ENCODE measurements at regions not wholly inside any gene's neighbourhood (a gene's known extent, or its start where the extent isn't known, plus 50 kb on each side); places are given as distances from the start of the nearest gene placed in this dataset.

DNA sequence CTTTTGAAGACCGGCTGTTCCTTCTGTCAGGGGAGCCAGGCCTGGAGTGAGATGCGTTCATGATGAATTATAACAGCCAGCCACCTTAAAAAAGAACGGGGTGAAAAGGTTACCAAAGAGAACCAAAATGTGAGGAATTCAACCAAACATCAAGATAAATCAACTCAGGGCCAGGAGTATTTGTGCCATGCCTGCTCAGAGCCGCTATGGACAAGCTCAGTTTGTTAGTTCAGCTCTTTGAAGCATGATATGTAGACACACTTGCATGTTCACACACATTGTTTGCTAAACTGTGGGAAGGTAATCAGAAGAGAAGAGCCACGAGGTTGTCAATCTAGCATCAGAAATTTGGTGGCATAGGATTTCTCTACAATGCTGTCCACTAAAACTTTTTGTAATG, 367.4 kb upstream of the TBX3 start:
- no peaks in the 10 kb centered on the region for H3K9me3 Mint-ChIP-seq
- no peak overlapping the region for H3K27ac Mint-ChIP-seq
- no peaks in the 10 kb centered on the region for H3K4me1 Mint-ChIP-seq (ENCODE audit: low read depth)
- H3K36me3 Mint-ChIP-seq (ENCODE audit: low read depth): no peaks in the 10 kb centered on the region
- intact Hi-C loops (cut with micrococcal nuclease): no loop called here
- H3K27me3 Mint-ChIP-seq: no peaks in the 10 kb centered on the region
- H3K4me3 Mint-ChIP-seq: no peak overlapping the region

DNA sequence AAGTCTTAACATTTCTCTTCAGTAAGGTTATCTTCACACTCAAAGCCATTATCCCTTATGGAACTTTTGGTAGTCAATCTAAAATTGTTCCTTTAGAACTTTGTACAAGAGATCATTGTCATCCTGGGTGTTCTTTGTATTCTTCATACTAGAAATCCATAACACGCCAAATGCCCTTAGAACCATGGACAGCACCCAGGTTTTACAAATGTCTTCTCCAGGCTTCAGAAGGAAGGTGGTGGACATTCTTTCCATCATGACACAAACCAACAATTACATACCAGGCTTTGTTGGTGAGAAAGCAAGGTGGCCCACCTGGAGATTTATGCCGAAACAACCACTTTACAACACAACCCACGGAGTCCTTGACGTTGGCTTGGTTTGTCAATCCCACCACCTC, 365.6 kb upstream of the TBX3 start:
- Mint-ChIP-seq H3K9me3 (no peaks in the 10 kb centered on the region), H3K27me3 (no peaks in the 10 kb centered on the region), H3K27ac (no peak overlapping the region), H3K4me1 (ENCODE audit: low read depth) (no peaks in the 10 kb centered on the region), H3K4me3 (no peak overlapping the region), H3K36me3 (ENCODE audit: low read depth) (no peaks in the 10 kb centered on the region)
- intact Hi-C loops (cut with micrococcal nuclease): no loop called here

DNA sequence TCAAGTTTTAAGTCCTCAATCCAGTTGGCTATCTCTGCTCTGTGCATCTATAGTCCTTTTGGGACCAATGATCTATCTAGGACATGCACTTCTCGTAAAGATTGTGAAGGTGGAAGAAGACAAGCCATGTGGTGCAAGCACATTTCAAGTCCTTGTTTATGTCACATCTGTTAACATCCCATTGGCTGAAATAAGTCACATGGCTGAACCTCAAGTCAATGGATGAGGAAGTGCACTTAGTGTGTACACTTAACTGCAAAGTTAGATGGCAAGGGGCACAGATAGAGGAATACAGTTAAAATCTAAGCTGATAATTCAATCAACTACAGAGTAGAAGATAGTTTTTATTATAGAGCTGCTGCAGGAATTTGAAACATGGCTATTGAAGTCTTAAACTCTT, 362.8 kb upstream of the TBX3 start:
- no peaks in the 10 kb centered on the region for H3K4me1 Mint-ChIP-seq (ENCODE audit: low read depth)
- intact Hi-C loops (cut with micrococcal nuclease): no loop called here

DNA sequence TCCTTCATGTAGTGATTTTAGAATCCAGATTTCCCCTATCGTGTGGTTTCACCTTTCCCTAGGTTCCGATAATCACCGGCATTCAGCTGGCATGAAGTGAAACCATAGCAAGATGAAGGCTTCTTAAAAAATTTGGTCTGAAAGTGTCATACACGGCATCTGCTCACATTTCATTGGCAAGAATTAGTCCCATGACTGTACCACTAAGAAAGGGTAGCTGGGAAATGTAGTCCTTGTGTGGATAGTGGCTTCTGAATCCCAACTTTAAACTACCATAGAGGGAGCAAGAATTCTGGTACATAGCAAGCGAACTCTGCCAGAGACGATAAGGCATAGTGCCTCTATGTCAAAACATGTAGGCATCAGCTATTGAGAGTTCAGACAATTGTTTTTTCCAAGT, 360.1 kb upstream of the TBX3 start:
- Mint-ChIP-seq H3K27me3 (no peaks in the 10 kb centered on the region), H3K4me1 (ENCODE audit: low read depth) (no peaks in the 10 kb centered on the region), H3K36me3 (ENCODE audit: low read depth) (no peaks in the 10 kb centered on the region), H3K27ac (no peak overlapping the region), H3K4me3 (no peak overlapping the region), H3K9me3 (no peaks in the 10 kb centered on the region)
- intact Hi-C loops (cut with micrococcal nuclease): no loop called here

More for the DNA sequence above, 362.8 kb upstream of the TBX3 start:
- no peak overlapping the region for H3K4me3 Mint-ChIP-seq
- no peak overlapping the region for H3K27ac Mint-ChIP-seq
- H3K27me3 Mint-ChIP-seq: no peaks in the 10 kb centered on the region
- no peaks in the 10 kb centered on the region for H3K36me3 Mint-ChIP-seq (ENCODE audit: low read depth)
- H3K9me3 Mint-ChIP-seq: no peaks in the 10 kb centered on the region

DNA sequence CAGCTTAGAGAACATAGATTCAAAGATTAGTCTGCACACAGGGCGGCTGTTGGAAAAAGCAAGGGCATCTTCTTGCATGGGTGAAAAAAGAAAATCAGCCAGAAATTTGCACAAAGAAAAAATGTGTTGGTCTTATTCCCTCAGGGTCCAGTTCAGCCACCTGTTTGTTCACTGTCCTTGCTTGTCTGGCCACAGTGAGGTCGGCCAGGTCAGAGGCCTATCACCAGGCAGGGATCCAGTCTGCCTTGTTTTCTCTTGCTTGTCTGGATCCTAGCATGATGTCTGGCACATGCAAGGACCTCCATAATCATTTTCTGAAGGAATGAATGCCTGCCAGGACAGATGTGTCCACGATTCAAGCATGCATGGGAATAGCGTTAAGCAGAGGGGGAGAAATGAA, 359.1 kb upstream of the TBX3 start:
- intact Hi-C loops (cut with micrococcal nuclease): no loop called here
- Mint-ChIP-seq H3K4me1 (ENCODE audit: low read depth) (no peaks in the 10 kb centered on the region), H3K4me3 (no peak overlapping the region), H3K36me3 (ENCODE audit: low read depth) (no peaks in the 10 kb centered on the region), H3K9me3 (no peaks in the 10 kb centered on the region), H3K27ac (no peak overlapping the region), H3K27me3 (no peaks in the 10 kb centered on the region)

DNA sequence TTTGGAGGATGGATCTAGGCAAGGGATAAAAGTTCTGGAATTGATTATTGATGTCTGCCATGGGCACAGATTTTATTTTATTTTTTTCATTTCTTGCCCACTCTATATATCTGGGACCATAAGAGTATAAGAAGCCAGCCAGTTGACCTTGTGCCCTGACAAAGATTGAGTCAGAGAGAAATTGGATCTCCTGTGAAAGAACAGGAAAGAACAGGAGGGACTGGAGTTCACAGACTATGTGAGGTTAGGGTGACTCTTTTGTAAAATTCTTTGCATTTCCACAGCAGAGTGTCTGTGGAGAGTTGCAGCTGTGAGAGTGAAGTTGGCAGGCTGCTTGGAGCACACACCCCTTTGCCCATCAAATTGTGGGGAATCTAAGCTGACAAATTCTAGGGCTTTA, 358.4 kb upstream of the TBX3 start:
- intact Hi-C loops (cut with micrococcal nuclease): no loop called here
- H3K4me3 Mint-ChIP-seq: no peak overlapping the region
- no peaks in the 10 kb centered on the region for H3K4me1 Mint-ChIP-seq (ENCODE audit: low read depth)
- no peak overlapping the region for H3K27ac Mint-ChIP-seq
- H3K9me3 Mint-ChIP-seq: no peaks in the 10 kb centered on the region
- H3K27me3 Mint-ChIP-seq: no peaks in the 10 kb centered on the region
- no peaks in the 10 kb centered on the region for H3K36me3 Mint-ChIP-seq (ENCODE audit: low read depth)

DNA sequence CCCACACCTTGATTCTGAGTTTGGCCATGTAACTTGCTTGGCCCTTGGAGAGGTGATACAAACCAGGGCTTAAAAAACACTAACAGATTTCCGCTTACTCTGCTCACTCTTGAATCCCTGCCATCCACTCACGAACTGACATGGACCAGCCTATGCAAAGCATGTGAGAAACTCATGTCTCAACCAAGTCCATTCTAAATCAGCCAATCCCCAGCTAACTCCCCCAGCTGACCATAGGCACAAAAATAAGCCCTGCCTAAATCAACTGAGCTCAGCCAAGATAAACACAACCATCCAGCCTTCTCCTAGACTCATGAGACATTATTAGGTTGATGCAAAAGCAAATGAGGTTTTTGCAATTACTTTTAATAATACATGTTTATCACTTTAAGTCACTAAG, 353.9 kb upstream of the TBX3 start:
- H3K27ac Mint-ChIP-seq: no peak overlapping the region
- H3K27me3 Mint-ChIP-seq: no peaks in the 10 kb centered on the region
- no peak overlapping the region for H3K4me3 Mint-ChIP-seq
- H3K9me3 Mint-ChIP-seq: no peaks in the 10 kb centered on the region
- intact Hi-C loops (cut with micrococcal nuclease): no loop called here
- H3K4me1 Mint-ChIP-seq (ENCODE audit: low read depth): no peaks in the 10 kb centered on the region
- H3K36me3 Mint-ChIP-seq (ENCODE audit: low read depth): no peaks in the 10 kb centered on the region

DNA sequence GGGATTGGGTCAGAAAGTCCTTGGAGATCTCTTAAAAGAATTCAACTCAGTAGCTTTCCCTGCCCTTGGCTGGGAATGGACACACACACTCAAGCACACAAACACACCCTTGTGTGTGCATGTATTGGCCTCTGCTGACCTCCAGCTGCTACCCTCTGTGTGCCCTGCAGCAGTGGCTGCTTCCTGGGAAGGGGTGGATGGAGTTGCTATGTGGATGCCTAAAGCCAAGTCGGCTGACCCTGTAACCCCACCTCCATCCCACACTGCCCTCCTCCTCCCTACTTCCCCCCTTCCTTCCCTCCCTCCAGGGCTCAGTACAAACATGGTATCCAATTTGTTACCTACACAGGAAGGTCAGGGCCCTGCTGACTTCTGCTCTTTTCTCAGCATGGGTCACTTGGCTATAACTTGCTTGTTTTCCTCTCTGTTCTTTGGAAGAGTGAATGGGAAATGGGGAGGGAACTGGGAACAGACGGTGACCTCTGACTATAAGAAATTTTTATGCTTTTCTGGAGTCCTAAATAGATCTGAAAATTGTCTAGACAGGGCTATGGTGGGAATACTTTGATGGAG, 351.6 kb upstream of the TBX3 start:
- H3K4me1 Mint-ChIP-seq (ENCODE audit: low read depth): no peaks in the 10 kb centered on the region
- intact Hi-C loops (cut with micrococcal nuclease): no loop called here
- no peaks in the 10 kb centered on the region for H3K36me3 Mint-ChIP-seq (ENCODE audit: low read depth)
- H3K9me3 Mint-ChIP-seq: no peaks in the 10 kb centered on the region
- H3K4me3 Mint-ChIP-seq: no peak overlapping the region
- H3K27ac Mint-ChIP-seq: no peak overlapping the region
- no peaks in the 10 kb centered on the region for H3K27me3 Mint-ChIP-seq

DNA sequence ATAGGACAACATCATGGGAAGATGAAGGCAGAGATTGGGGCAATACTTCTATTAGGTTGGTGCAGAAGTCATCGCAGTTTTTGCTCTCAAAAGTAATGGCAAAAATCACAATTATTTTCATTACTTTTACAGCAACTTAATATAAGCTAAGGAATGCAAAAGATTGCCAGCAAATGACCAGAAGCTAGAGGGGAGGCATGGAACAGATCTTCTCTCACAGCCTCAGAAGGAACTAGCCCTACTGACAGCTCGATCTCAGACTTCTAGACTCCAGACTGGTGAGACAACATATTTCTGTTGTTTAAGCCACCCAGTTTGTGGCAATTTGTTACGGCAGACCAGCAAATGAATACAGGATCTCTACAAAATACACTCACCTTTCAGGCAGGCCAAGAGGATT, 348.5 kb upstream of the TBX3 start:
- no peak overlapping the region for H3K27ac Mint-ChIP-seq
- no peaks in the 10 kb centered on the region for H3K27me3 Mint-ChIP-seq
- no peaks in the 10 kb centered on the region for H3K9me3 Mint-ChIP-seq
- no peaks in the 10 kb centered on the region for H3K36me3 Mint-ChIP-seq (ENCODE audit: low read depth)
- intact Hi-C loops (cut with micrococcal nuclease): no loop called here
- H3K4me3 Mint-ChIP-seq: no peak overlapping the region
- H3K4me1 Mint-ChIP-seq (ENCODE audit: low read depth): no peaks in the 10 kb centered on the region

DNA sequence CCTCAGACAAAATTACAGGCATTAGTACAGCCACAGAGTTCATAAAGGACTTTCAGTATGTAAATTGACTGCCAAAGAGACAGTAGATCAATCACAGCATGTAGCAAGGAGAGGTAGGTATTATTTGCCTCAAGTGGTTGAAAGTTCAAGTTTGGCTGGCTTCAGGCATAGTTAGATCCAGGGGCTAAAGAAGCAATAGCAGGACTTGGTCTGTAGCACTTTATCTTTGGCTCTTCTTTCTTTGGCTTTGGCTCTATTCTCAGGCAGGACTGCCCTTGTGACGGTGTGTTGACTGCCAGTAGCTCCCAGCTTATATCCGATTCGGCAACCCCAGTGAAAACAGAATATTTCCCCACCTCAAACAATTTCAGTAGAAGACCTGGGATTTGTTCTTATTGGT, 346.0 kb upstream of the TBX3 start:
- intact Hi-C loops (cut with micrococcal nuclease): no loop called here
- Mint-ChIP-seq H3K4me1 (ENCODE audit: low read depth) (no peaks in the 10 kb centered on the region), H3K27ac (no peak overlapping the region), H3K27me3 (no peaks in the 10 kb centered on the region), H3K4me3 (no peak overlapping the region), H3K36me3 (ENCODE audit: low read depth) (no peaks in the 10 kb centered on the region), H3K9me3 (no peaks in the 10 kb centered on the region)

DNA sequence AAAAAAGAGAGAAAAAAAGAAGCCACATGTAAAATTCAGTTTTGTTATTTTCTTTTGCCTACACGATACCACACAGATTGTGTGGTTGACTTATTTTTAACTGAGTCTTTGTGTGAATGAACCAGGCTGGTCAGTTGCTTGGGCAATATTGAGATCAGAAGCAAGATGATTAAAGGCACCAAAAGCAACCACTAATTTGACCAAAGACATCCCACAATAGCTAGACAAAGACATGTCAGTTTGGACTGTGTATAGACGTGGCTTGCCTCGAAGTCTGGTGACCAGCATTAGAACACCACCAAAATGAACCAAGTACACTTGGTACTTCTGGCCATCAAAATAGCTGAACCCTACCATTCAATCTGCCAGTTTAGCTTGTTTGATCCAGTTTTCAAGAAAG, 340.6 kb upstream of the TBX3 start:
- no peak overlapping the region for H3K27ac Mint-ChIP-seq

DNA sequence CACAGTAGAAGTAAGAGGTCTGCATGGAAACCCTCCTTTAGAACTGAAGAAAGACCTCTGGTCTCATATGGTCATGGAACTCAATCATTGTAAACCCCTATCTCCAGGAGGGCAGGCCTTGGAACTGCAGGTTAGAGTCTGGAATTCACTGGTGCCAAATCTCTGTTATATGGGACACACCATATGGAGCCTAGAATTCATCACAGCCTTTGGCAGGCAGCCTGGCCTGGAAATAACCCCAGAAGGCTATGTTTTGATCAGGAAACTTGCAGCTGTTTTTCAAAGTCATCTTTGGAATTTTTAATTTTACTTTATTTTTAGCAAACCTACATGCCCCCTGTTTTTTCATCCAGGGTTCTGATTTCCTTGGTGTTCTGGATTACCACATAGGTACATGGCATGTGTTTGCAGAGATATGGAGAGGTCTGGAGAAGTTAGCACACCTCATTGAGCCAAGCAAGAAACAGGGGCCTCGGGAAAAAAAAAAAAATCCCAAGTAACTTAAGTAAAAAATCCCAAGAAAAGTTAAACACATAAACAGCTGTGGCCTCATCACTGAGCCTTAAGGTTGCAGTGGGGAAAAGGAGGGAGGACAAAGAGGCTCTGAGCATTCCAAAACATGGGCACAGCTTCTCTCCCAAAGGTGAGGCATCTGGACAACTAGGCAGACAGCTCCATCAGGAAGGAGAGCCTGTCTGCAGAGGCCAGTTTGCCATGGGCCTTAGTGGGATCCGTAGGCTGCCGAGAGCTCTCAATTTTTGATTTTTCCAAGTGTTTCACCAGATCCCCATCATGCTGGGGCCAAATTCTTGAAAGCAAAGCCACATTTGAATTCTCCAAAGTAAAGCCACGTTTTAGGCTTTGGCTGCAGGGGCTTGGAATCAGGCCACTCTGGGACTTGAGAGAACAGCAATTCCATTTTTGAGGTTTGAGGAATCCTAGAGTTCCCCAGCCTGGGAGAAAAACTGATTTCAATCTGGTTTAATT, 339.6 kb upstream of the TBX3 start:
- H3K27ac Mint-ChIP-seq: no peak overlapping the region
- no peaks in the 10 kb centered on the region for H3K9me3 Mint-ChIP-seq
- intact Hi-C loops (cut with micrococcal nuclease): no loop called here
- no peaks in the 10 kb centered on the region for H3K4me1 Mint-ChIP-seq (ENCODE audit: low read depth)
- no peak overlapping the region for H3K4me3 Mint-ChIP-seq
- no peaks in the 10 kb centered on the region for H3K36me3 Mint-ChIP-seq (ENCODE audit: low read depth)
- no peaks in the 10 kb centered on the region for H3K27me3 Mint-ChIP-seq

More for the DNA sequence above, 340.6 kb upstream of the TBX3 start:
- intact Hi-C loops (cut with micrococcal nuclease): no loop called here
- no peaks in the 10 kb centered on the region for H3K36me3 Mint-ChIP-seq (ENCODE audit: low read depth)
- H3K4me3 Mint-ChIP-seq: no peak overlapping the region
- H3K4me1 Mint-ChIP-seq (ENCODE audit: low read depth): no peaks in the 10 kb centered on the region
- no peaks in the 10 kb centered on the region for H3K27me3 Mint-ChIP-seq
- H3K9me3 Mint-ChIP-seq: no peaks in the 10 kb centered on the region

DNA sequence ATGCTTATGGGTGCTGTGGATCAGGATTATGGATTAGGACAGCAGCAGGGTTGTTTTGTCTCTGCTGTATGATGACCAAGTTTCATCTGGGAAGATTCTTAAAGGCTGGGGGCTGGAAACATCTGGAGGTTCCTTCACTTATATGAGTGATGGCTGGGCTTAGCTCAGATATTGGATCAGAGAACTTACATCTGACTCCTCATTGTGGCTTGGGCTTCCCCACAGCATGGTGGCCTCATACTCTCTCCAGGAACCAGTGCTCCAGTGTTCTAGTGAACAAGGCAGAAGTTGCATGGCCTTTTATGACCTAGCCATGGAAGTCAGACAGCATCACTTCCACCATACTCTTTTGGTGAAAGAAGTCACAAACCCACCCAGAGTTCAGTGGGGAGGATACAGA, 336.1 kb upstream of the TBX3 start:
- no peaks in the 10 kb centered on the region for H3K9me3 Mint-ChIP-seq
- no peak overlapping the region for H3K4me3 Mint-ChIP-seq
- intact Hi-C loops (cut with micrococcal nuclease): no loop called here
- H3K27ac Mint-ChIP-seq: no peak overlapping the region
- H3K36me3 Mint-ChIP-seq (ENCODE audit: low read depth): no peaks in the 10 kb centered on the region
- no peaks in the 10 kb centered on the region for H3K27me3 Mint-ChIP-seq
- no peaks in the 10 kb centered on the region for H3K4me1 Mint-ChIP-seq (ENCODE audit: low read depth)

DNA sequence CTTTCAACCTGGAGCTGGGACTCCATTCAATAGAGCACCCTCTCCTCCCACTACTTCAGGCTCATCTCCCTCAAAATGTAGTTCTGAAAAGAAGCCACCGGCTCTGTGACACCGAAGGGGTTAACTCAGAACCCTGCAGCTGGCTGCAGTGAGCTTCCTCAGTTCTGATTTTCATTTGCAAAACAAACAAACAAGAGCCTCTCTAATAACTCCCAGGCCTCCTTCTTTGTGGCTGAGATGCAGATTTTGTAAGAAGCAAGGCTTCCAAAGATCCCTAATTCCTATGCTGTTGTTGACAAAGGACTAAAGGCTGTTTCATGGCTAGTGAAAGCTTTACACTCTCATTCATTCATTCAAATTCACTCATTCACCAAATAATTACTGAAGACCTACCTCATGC, 333.4 kb upstream of the TBX3 start:
- Mint-ChIP-seq H3K27me3 (peaks cover 5% of the 10 kb centered on the region), H3K4me3 (no peak overlapping the region), H3K9me3 (no peaks in the 10 kb centered on the region), H3K36me3 (ENCODE audit: low read depth) (no peaks in the 10 kb centered on the region), H3K27ac (no peak overlapping the region), H3K4me1 (ENCODE audit: low read depth) (no peaks in the 10 kb centered on the region)
- intact Hi-C loops (cut with micrococcal nuclease): no loop called here

Data from dendritic cell treated with granulocyte-macrophage colony-stimulating factor and Interleukin-4, amounts not matched to agents 40 ng/mL and 50 ng/mL, for 4 days (primary cell).